ENCODE measurements at regions not wholly inside any gene's neighbourhood (a gene's known extent, or its start where the extent isn't known, plus 50 kb on each side); places are given as distances from the start of the nearest gene placed in this dataset.
"Not testable (repeated sequence)": the region's sequence is repeated elsewhere in the genome, so short reads cannot be mapped to it uniquely, and the experiment has no call there.

DNA sequence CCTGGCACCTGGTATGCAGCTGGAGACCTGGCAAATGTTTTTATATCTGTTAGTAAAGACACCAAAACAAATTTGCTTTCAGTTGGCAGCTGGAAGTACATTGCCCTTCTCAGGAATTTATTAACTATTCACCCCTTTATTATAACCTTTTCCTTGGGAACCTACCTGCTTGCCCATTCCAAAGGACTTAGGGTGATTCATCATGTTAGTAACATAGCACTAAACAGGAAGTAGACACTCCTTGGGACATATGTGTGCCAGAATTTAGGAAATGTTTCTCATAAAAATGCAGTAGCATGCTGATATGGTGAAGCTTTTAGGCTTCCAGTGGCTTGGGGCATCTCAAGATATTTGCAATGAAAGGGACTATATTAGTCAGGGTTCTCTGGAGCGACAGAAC is 184.2 kb downstream of the DMAC1 start:
- DNase-seq, result no peak

DNA sequence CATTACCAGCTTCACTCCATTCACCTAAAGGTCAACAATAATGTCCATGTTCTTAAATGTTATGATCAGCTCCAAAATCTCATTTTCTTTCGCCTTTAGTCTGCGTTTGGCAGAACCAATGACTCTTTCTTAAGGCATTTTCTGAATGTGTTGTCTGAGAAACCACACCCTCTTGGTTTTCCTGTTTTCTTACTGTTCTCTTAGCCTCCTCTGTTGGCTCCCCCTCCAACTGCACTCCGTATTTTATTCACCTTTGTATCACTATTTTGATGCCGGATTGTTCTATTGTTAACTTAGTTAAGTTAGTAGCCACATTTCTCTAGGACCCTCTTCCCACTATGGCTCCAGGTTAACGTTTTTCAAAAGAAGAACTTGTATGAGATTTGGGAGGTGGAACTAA is 185.6 kb downstream of the DMAC1 start:
- DNase-seq, result no peak

DNA sequence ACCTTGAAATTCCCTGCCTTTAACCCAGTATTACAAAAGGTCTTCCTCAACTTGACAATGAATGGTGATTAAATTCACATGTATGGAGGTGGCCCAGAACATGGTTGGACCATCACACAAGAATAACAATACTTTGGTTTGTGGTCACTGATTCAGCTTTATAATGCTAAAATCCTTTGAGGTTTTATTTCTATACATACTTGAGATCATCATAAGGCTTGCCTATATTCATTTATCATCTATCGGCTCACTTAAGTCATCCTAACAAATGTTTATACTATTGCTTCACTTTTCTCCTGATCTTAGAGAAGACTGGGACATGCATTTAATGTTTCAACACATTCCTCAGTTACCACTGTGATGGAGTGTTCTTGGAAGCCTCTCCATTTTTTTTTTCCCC is 191.3 kb downstream of the DMAC1 start:
- no peak for DNase-seq

DNA sequence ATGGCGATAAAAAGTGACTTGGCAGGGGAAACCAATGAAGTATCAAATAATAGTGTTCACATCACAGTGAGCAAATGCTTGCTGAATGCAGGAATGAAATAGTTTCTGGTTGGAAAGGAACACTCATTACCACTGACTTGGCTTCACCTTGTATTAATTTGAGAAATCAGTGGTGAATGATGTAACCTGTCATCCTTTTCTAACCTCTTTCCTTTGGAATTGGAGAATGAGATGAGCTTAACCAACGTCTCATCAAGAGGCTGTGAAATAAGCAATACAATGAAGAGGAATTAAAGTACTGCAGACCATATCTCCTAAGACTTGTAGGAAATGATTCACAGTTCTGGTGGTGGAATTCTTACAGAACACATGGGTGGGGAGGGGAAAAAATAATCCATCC is 192.2 kb downstream of the DMAC1 start:
- no peak for DNase-seq

DNA sequence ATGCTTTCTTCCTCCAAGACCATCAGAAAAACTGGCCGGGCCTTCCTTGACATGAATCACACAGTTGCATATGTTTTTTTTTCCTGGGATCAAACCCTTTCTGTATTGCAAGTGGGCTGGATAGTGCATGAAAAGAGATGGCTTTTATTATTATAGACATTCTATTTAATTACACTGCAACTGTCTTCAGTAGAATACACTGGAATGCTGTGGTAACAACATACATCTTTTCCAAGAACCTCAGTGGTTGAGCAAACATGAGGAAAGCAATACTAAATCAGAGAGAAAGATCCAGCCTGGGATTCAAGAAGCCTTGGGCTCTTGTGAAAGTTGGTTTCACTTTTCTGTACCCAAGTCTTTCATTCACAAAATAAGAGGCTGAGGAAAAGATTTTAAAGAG is 193.0 kb downstream of the DMAC1 start:
- no peak for DNase-seq

DNA sequence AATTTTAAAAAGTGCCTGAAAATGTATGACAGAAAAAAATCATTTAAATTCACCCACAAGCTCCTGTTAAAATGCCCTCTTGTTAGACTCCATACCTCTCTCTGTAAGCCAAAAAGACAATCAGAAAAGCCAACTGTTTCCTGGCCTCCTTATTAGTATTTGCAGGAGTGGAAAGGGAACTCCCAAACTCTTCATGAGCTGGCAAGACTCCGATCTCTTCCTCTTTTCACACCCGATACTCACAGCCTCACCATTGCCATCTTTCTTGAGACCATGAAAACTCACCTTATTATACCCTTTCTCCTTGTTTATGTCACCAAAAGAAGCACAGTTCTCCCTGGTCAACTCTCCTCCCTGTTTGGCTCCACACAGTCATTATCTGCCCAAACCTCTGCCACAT is 197.8 kb downstream of the DMAC1 start:
- no peak for DNase-seq

DNA sequence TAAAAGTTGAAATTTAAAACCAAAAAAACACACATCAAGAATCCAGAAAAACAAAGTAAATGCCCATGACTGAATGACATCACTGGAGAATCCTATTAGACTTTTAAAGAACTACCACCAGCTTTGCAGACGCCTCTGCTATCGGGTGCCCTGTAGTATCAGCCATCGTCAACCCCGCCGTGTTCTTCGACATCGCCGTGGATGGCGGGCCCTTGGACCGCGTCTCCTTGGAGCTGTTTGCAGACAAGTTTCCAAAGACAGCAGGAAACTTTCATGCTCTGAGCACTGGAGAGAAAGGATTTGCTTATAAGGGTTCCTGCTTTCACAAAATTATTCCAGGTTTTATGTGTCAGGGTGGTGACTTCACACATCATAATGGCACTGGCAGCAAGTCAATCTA is 201.9 kb downstream of the DMAC1 start:
- no peak for DNase-seq

DNA sequence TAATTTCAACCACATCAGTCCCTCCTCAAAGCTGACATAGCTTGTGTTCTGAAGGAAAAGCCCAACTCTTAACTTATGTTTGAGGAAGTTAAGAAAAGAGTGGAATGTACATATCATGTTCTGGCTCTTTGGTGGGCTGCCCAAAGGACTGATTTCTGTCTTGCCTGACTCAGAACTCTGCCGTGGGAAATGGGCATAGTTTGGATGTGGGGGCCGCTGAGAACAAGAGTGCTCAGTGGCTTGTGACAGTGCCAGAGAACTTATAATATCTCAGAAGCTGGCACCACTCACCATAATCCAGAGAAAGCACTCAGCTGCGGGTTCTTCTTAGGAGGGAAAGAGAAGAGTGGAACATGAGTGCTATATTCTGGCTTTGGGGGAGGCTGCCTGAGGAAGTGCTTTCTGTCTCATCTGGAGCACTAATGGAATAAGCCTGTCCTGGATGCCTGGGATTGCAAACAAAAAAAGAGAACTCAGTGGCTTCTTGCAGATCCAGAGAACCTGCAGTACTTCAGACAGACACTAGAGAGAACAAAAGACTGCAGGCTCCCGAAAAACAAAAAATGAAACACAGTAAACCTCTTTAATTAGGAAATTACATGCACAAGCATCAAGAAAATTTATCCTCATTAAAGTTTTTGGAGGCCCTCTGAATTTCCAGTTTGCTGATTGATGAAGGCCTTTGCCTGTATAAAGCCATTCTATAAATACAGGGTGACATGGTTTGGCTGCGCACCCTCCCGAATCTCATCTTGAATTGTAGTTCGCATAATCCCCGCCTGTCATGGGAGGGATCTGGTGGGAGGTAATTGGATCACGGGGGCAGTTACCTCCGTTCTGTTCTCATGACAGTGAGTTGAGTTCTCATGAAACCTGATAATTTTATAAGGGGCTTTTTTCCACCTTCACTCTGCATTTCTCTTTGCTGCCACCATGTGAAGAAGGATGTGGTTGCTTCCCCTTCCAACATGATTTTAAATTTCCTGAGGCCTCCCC is 207.0 kb downstream of the DMAC1 start:
- DNase-seq, result no peak

DNA sequence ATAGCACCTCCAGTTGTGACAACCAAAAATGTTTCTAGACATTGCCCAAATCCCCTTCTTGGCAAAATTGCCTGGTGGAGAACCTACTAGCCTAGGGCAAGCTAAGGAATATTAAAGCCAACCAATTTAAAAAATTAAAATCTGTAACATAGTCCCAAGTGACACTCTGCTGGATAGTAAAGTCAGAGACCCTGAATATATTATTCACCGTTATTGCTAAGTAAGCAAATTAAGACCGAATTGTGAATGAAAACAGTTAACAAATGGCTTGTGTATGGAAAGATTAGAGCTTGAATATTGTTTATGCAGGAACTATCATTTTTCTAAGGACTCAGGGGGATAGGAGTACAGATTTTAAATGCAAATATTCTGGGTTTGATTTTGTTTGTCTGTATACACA is 208.1 kb downstream of the DMAC1 start:
- DNase-seq, result no peak

DNA sequence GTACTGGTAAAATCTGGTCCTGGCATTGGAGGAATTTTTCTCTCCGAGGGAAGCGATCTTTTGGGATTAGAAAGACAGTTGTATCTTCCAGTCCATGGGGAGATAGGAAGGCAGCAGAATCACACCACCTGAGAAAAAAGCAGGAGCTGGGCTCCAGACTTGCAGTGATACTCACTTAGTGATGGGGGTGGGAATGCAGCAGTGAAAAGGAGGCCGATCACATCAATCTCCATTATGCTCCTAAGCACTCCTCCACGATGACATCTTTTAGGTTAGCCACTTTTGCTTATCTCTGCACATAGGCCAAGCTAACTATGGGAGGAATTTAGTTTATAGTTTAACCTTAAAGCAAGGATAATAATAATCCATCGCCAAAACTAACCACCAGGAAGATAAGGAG is 219.0 kb downstream of the DMAC1 start:
- DNase-seq, result no peak

DNA sequence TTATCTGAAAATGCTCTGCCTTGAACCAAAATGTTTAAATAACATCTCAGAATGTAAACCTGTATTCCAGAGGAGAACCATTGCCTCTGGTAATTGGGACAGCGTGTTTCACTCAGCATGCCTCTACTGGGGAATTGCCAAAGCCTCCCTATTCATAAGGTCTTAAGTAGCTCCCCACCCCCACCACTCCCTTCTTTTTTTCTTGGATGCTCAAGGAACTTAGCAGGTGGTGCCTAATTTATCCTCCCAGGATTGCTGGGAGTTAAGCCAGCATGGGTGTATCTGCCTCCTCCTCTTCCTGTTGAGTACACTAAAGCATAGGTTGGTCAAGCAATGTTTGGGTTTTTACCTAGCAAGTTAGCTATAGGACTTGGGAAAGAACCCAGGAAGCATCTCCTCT is 220.2 kb downstream of the DMAC1 start:
- no peak for DNase-seq

DNA sequence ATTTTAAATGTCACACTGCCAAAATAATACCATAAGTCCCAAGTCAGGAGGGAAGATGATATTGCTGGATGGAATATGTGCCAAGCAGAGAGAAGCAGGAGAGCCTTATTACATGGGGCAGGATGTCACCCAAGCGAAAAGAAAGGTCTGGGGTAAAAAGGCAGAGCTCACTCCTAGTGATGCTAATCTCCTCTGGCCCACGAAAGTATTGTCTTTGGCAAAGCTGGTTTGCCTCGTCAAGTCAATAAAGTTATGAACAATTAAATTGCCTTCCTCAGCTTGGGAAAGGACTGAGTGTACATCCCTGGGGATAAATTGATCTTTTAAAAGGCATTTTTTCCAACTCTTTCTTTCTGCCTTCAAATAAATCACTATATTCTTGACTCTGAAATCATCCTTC is 220.6 kb downstream of the DMAC1 start:
- no peak for DNase-seq

DNA sequence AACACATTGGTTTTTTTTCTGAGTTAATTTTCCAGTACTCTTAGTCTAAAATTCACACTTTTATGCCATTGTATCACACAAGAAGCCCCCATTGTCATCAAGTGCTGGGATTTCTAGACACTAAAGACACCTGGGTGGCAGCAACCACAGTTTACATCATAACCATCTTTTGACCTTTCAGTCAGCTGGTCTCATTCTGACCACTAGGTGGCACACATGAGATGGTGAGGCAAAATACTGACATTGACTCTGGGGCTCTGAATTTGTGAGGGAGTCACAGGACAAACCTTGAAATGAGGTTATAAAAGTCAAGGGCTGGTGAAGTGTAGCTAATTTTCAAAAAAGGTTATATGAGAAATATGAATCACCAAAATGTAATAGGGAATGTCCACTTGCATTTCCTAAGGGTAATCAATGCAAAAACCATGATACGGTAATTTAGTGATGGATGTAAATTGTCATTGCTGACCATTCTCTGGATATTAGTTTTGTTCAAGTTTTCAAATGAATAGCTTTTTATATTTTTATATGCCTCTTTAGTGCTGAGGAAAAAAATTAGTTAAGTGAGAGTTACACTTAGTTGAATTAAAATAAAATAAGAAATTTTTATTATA is 229.4 kb downstream of the DMAC1 start:
- DNase-seq, result peak; percentile 39

DNA sequence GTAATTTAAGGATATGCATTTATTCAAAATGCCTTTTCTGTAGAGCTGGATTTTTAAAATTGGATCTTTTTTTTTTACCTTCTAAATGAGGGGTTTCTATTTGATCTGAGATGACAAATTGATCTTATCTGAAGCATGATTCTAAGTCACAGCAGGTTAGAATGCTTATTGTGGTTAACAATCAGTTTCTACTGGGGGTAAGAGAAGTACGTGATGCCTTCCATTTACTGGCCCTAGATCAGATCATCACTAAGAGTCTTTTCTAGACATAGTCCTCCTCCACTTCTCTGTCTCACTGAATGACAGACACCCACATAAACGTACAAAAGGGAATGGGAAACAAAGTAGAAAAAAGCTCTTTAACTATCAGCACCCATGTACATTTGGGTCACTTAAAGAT is 231.9 kb downstream of the DMAC1 start:
- no peak for DNase-seq

DNA sequence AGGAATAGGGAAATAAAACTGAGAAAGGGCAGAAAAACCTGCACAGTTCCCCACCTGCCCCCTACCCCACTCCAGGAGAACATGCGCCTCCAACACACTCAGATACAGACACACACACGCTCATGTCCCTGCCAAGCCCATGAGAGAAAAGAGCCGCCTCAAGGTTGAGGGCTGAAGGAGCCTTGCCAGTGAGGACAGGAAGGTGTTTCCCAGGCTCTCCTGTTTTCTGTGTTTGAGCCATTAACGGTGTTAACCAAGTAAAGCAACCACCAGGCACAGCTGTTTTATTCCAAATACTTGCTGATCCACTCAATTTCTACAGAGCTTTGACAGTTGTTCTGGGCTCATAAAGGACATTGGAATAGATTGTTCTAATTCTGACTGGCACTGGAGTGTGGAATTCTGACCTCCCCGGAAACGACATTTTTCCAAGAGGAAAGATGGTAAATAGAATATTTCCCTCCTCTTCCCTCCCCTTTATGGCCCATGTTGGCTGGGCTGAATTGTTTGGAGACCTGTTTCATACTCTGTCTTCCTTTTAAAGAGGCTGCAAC is 238.0 kb downstream of the DMAC1 start:
- DNase-seq, result no peak

DNA sequence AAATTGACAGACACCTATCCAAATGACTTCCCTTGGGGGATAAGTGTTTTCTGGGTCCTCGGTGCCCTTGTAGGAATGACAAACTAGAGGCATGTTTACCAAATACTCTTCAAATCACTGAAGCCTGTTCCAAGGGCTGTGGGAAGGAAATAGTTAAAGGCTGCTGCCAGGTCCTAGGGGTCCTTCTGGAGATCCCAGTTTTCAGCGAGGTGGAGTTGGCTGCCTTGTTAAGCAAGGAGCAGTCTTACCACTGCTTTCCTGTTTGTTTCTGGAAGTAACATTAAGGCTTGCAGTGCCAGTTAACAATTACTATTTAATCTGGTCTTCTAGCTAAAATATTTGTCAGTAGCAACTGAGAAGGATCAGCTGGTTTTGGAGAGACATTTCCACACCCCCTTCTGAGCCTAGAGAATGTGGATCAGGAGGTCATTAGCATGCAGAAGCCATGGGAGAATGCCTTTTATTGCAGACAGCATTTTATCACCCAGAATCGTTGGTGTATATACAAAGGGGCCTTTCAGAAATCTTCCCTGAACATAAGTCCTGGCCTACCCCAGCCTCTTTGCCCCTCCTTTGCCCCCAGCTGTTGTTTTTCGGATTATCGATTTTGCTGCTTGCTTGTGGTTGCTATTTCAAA is 238.8 kb downstream of the DMAC1 start:
- no peak for DNase-seq

DNA sequence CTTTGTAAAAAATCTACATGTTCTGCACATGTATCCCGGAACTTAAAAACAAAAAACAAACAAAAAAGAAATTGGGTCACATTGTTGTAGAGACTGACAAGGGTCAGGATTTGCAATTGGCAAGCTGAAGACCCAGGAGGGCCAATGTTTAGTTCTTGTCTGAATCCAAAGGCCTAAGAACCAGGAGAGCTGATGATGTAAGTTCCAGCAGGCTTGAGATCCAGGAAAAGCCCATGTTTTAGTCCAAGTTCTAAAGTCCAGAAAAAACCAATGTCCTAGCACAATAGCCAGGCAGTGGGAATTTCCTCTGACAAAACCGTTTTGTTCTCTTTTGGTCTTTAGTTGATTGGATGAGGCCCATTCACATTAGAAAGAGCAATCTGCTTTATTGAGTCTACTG is 244.9 kb downstream of the DMAC1 start:
- DNase-seq, result no peak

DNA sequence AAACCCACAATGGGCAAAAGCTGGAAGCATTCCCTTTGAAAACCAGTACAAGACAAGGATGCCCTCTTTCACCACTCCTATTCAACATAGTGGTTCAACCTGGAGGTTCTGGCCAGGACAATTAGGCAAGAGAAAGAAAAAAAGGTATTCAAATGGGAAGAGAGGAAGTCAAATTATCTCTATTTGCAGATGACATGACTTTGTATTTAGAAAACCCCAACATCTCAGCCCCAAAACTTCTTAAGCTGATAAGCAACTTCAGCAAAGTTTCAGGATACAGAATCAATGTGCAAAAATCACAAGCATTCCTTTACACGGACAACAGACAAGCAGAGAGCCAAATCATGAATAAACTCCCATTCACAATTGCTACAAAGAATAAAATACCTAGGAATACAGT is 246.9 kb downstream of the DMAC1 start:
- not testable (repeated sequence) for DNase-seq

DNA sequence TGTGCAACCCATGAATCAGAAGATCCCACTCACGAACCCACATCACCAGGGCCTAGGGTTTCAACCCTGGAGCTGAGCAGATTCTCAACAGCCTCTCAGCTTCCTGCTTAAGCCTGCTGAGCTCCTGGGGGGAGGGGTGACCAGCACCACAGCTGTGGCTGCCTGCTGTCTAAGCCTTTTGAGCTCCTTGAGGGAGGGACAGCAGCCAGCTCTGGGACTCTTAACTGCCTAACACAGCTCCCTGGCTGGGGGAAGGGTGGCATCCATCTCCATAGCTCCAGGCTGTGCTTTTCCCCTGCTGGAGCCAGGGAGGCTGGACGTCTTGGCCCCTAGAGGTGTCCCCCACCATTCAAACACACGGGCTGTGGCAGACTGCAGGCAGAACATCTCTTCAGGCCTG is 250.3 kb downstream of the DMAC1 start:
- no peak for DNase-seq

DNA sequence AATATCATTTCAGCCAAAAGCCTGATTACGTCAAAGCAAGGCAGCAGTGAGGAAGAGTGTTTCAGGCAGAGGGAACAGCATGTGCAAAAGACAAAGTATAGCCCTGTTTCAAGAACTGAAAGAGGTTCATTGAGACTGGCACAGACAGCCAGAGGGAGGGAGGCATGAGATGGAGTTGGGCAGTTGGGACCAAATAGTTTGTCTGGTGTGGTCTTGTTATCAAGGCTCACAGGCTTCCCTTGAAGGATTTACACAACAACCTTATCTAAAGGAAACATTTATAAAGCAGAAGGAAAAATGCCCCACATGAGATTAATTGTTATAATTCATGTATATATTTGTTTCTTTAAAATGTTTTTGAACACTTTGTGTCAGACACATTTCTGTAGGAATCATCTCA is 253.3 kb downstream of the DMAC1 start:
- DNase-seq, result no peak

DNA sequence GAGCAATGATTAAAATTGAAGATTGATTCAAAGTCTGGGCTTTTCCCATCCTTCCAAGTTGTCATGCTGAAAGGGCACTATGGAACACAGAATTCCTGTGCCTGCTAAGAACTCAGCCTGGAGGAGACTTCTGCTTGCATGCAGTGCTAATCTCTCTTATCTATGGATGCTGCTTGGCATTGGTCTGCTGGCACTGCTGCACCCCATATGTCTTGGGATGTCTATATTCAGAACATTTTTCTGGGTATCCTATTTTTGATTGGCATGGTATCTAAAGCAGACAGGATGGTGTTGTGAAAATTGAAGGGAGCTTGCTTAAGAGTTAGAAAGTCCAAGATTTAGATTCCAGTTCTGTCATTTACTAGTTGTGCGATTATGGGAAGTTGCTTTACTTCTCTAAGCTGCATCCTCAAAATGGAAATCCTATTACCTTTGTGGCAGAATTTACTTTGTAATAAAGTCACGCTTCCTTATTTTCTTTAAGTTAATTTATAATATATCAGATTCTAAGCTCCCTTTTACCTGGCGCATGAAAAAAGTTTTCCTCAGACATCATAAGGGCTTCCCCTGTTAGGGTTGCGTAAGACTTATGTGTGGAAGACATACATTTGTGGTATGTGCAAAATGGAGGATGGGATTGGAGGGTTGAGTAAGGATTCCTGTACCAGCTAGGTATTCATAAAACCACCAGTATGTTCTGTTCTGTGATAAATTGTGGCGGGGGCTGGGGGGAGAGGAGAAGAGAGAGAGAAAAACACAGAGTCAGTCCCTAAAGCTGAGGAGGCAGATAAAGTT is 254.0 kb downstream of the DMAC1 start:
- no peak for DNase-seq

DNA sequence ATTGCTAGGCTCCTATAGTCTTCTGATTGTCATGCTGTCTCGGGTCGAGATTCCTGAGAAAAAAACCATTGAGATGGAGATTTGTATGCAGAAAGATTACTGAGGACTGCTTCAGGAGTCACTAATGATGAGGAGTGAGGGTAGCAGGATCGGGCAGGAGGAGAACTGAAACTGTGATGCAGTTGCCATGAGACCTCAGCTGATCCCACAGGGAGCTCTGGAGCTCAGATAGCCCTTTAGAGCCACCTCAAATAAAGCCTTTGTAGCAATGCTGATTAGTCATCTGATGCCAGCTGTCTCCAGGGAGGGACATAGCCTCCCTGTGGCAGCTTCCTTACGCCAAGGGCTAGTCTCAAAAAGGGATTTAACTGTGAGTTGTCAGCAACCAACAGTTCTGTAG is 256.9 kb downstream of the DMAC1 start:
- DNase-seq, result no peak

DNA sequence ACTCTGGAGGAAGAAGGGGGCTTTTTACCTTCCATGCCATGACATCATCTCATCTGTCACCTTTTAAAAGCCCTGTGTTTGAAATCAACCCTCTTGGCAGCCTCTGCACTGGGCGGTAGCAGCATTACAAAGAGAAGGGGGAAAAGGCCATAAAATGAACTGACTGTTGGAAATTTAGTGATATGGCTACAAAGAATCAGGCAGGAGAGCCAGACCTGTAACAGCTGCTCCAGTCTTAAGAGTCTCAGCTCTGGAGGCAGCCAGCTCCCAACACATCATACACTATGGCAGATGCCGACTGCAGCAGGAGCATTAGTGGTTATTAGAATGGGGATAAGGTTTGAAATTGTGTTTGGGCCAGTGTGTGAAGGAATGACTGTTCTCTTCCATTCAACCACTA is 257.5 kb downstream of the DMAC1 start:
- no peak for DNase-seq

All from activated effector memory CD4-positive, alpha-beta T cell treated with Interleukin-2 at 50 U/mL for 16 hours (primary cell).